ENCODE measurements at regions not wholly inside any gene's neighbourhood (a gene's known extent, or its start where the extent isn't known, plus 50 kb on each side); places are given as distances from the start of the nearest gene placed in this dataset.

GRCh38 chr6:81589465-81590313 is 162.8 kb downstream of the TENT5A start:
- TF ChIP-seq SIN3A (IDR thresholded peaks at IDR 0.05; ENCODE audit: borderline replicate concordance, insufficient read depth, low read depth, low read length) (no peak), CTCF (IDR thresholded peaks at IDR 0.05) (no peak), POLR2AphosphoS5 (IDR thresholded peaks at IDR 0.05; ENCODE audit: low read depth, low read length) (no peak)
